CD4-positive, alpha-beta T cell treated with Interleukin-6 for 4 hours (primary cell): ENCODE measurements at regions not wholly inside any gene's neighbourhood (a gene's known extent, or its start where the extent isn't known, plus 50 kb on each side); places are given as distances from the start of the nearest gene placed in this dataset.
"Not testable (repeated sequence)": the region's sequence is repeated elsewhere in the genome, so short reads cannot be mapped to it uniquely, and the experiment has no call there.

ENCODE experiments used
- DNase-seq: peaks from one replicate; pipeline ENCODE4 v3.0.0-alpha.2; 2020; ENCODE audit warnings: mixed read lengths

- DNase-seq: no peak
These were observed 133.8 kb upstream of the RANBP3L start for GRCh38 chr5:36435516-36435915.

DNA sequence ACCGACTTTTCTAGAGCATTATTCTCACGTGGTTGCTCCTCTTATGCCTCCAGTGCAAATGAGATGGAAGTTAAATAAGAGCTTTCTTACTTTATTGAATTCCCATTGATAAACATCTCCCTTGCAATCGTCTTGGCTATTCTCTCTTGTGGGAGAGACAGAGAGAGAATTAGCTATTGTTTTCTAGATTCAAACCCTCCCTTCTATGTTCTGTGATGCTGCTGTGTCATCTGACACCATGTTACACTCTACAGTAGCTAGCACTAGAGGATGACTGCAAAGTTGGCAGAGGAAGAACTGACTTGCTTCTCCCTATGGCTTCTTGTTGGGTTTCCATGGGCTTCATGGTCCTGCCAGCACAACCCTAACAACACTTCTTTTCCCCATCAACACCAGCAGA, 134.6 kb upstream of the RANBP3L start:
- no peak for DNase-seq

DNA sequence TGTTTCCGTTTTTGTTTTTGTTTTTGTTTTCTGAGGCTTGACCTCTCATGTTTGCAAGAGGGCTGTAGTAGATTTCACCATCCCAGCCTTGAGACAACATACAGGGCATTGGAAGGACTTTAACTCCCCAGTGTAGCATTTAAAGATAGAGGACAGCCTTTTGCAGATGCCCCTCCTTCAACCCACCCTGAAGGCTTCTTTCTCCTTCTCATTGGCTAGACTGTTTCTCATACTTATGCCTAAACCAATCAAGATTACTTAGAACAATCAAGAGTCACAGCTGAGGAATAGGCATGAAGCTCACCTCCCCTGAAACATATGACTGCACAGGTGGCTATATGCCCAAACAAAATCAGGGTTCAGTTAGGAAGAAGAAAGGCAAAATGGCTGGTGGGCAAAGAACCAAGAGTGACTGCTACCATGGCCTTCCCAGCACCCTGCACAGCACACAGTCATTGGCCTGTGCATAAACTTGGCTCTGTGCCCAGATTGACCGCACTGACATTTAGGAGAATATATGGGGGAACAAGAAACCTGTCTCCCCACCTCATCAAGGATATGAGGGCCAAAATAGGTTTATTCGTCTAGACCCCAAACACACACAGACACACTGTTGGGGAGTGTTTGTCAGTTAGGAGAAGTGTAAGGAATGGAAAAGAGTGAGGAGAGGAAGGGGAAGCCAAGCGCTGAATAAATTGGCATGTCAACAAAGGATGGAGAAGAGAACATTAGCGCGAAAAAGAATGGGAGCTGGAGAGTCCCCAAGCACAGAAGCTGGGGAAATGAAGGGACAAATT, 137.3 kb upstream of the RANBP3L start:
- no peak for DNase-seq

DNA sequence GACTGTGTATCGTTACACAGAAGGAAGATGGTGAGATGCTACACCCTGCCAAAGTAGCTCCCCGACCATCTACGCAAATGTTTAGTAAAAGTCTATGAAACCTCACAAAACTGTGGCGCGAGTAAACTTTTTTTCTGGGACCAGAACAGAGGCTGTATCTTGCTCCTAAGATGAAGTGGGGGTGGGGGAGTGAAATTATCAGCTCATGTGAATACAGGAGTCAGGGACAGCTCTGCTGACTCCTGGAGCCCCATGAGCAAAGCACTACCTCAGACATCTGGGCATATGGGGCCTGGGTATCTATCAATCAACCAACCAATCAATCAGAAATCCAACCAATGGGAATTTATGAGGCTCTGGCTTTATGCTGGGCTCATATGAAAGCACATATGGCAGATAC, 138.6 kb upstream of the RANBP3L start:
- DNase-seq: no peak

DNA sequence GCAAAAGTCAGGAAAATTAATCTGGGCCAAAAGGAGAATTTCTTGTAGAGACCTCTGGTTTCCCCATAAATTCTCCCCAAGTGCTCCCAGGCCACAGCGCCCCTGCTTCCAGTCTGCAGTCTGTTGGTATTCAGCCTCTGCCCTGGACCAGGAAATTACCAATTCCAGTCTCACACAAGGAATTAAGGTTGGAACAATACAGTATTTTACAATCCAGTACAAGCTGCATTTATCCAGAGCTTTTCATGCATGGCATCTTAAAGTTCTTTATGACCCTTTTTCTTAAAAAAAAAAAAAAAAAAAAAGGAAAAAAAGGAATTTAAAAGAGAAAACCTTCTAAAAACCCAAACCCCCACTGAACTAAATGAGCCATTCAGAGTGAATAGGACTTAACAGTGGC, 139.6 kb upstream of the RANBP3L start:
- DNase-seq: no peak

DNA sequence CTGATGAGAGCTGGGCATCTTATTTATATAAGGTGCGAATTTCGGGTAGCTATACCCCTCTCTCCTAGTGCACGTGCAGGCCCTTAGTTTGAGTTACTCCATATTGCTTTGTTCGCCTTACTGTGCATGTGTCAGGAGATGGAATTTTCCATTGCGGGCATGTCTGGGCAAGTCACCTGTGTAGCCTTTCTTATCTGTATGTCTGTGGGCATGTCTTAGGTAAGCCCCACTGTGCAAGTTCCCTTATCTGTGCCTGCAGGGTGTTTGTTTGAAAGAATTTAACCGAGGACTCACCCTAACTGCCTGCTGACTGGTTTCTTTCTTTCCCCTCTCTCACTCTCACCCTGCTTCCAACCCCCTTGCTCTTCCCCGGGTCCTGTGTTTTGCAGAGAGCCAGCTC, 140.7 kb upstream of the RANBP3L start:
- no peak for DNase-seq

GRCh38 chr5:36442796-36443195, 141.1 kb upstream of the RANBP3L start:
- no peak for DNase-seq

- no peak for DNase-seq
These were observed 142.2 kb upstream of the RANBP3L start for GRCh38 chr5:36443941-36444340.

DNA sequence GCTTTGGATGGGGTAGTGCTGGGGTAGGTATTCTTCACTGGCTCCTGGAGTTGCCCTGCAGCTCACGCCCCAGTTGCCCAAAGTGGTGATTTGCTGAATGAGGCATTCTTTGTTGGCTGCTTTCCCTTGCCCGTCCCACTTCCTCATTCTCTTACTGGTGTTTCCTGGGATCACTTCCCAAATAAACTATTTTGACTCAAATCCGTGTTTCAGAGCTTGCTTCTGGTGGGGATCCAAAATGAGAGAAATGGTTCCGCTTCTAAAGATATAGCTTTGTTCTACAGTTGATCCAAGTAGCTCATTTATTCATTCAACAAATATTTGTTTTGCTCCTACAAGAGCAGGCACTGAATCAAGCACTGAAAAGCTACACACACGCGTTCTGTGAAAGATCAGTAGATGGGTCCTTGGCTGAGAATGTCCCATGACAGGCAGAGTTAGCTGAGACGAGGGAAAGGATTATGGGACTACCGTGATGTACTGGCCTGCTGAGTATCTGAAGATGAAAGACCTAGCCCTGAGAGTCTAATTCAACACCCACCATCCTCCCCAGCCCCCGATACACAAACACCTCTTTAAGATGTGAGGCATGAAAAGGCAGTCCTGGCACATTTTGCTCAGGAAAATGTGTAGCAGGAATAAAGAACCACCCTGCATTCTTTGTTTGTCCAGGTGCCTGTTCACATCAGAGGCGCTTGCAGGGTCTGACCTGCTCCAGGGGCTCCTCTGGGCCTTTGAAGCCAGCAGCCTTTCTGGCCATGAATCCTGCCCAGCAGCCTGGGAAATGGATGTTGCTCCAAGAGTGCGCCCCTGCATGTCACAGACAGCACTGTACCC, 143.1 kb upstream of the RANBP3L start:
- no peak for DNase-seq

DNA sequence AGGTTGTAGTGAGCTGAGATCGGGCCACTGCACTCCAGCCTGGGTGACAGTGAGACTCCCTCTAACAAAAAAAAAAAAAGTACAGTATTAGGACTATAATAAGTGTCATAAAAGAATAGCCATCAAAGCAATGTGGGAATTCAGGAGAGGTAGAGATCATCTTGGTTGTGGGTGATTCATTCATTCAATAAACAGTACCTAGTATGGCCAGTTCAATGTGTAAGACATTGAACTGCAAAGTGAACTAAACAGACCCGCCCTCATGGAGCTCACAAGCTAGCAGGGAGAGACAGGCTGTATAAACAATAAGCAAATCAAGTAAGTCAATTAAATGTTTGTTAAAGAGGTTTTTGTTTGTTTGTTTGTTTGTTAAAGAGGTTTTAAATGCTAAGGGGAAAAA, 146.1 kb upstream of the RANBP3L start:
- DNase-seq: no peak

- DNase-seq: no peak
These were observed 148.7 kb upstream of the RANBP3L start for GRCh38 chr5:36450229-36451014.

GRCh38 chr5:36452424-36453006, 150.8 kb upstream of the RANBP3L start:
- no peak for DNase-seq

- DNase-seq: no peak
These were observed 148.7 kb upstream of the SLC1A3 start for GRCh38 chr5:36457511-36458270.

DNA sequence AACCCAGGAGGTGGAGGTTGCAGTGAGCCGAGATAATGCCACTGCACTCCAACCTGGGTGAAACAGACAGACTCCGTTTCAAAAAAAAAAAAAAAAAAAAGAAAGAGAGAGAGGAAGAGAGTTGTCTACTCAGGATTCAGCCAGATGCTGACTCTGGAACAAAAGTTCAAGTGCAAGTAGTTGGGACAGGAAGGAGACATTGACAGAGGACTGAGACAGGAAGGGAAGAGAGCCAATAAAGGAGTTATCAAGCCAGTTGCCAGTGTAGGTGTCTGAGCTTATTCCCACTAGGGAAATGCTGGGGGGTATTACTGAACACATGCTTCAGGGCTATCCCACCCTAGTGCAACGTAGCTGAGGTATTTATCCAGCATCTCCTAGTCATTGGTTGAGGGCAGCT, 147.7 kb upstream of the SLC1A3 start:
- DNase-seq: no peak

- DNase-seq: no peak
These were observed 146.9 kb upstream of the SLC1A3 start for GRCh38 chr5:36459176-36460135.

DNA sequence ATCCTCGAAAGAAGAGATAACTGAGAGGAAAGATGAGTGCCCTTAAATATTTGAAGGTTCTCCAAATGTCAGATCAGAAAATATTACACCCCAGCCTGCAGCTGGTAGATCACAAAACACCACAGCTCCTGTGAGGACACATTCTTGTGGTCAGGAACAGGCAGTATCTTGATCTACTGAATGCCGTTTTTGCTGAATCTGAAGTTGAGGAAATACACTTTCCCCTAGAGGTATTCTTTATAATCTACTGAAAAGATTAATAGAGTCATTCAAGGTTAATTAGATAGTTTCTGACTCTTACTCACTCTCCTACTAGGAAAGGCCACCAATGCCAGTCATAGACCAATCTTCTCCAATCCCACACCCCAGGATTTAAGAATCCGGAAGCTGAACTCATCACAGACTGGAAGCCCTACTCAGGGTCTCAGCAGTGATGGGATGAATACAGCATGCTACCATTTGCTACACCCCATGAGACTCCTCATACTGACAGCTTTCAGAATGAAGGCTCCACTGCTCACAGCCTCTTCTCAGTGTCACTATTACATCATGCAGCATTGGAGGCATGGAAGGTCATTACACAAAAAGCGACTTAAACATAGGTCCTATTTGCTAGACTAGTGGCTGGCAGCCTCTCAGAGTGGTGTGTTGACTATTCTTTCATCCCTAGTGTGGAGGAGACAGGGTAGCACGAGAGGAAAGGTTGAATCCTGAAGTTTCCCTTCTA, 143.9 kb upstream of the SLC1A3 start:
- DNase-seq: no peak

DNA sequence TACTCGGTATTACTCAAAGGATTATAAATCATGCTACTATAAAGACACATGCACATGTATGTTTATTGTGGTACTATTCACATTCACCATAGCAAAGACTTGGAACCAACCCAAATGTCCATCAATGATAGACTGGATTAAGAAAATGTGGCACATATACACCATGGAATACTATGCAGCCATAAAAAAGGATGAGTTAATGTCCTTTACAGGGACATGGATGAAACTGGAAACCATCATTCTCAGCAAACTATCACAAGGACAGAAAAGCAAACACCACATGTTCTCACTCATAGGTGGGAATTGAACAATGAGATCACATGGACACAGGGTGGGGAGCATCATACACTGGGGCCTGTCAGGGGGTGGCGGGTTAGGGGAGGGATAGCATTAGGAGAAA, 130.5 kb upstream of the SLC1A3 start:
- not testable (repeated sequence) for DNase-seq

- DNase-seq: no peak
These were observed 127.6 kb upstream of the SLC1A3 start for GRCh38 chr5:36478646-36479317.

- no peak for DNase-seq
These were observed 124.8 kb upstream of the SLC1A3 start for GRCh38 chr5:36481454-36482120.
